ENCODE measurements at regions not wholly inside any gene's neighbourhood (a gene's known extent, or its start where the extent isn't known, plus 50 kb on each side); places are given as distances from the start of the nearest gene placed in this dataset.

- intact Hi-C loops (cut with DNase I, micrococcal nuclease): no loop called here
- Mint-ChIP-seq H3K36me3 (ENCODE audit: low read depth) (no peaks in the 10 kb centered on the region), H3K4me1 (no peaks in the 10 kb centered on the region), H3K4me3 (no peak overlapping the region), H3K9me3 (ENCODE audit: low read depth) (no peaks in the 10 kb centered on the region), H3K27ac (no peak overlapping the region), H3K27me3 (peaks cover 2% of the 10 kb centered on the region)
- no peak for ATAC-seq
- no peak for DNase-seq
- POLR2A ChIA-PET: no interaction called here
- CTCF ChIA-PET: interaction anchor here (0.5 kb wide), 1 partner anchor 515 kb away, joined by 3 read pairs; no protein-coding TSS in a partner anchor
Observed at GRCh38 chr11:45449036-45449601, 163.0 kb upstream of the SYT13 start.

GRCh38 chr11:45448561-45448960 is 162.4 kb upstream of the SYT13 start:
- no peak for ATAC-seq
- H3K36me3 Mint-ChIP-seq (ENCODE audit: low read depth): no peaks in the 10 kb centered on the region
- DNase-seq: no peak
- ChIA-PET CTCF (interaction anchor here (0.5 kb wide), 1 partner anchor 514 kb away, joined by 3 read pairs; no protein-coding TSS in a partner anchor), POLR2A (no interaction called here)
- H3K27ac Mint-ChIP-seq: no peak overlapping the region
- no peaks in the 10 kb centered on the region for H3K4me1 Mint-ChIP-seq
- H3K9me3 Mint-ChIP-seq (ENCODE audit: low read depth): no peaks in the 10 kb centered on the region
- no peak overlapping the region for H3K4me3 Mint-ChIP-seq
- intact Hi-C loops (cut with DNase I, micrococcal nuclease): no loop called here
- H3K27me3 Mint-ChIP-seq: peaks cover 5% of the 10 kb centered on the region

- POLR2A ChIA-PET: no interaction called here
- Mint-ChIP-seq H3K4me1 (no peaks in the 10 kb centered on the region), H3K36me3 (ENCODE audit: low read depth) (no peaks in the 10 kb centered on the region), H3K9me3 (ENCODE audit: low read depth) (no peaks in the 10 kb centered on the region), H3K27ac (no peak overlapping the region), H3K4me3 (no peak overlapping the region), H3K27me3 (peaks cover 5% of the 10 kb centered on the region)
- intact Hi-C loops (cut with DNase I, micrococcal nuclease): no loop called here
- CTCF ChIA-PET: interaction anchor here (1.0 kb wide), 1 partner anchor 29 kb away, joined by 4 read pairs; no protein-coding TSS in a partner anchor
- DNase-seq: no peak
- ATAC-seq: no peak
Observed at GRCh38 chr11:45446998-45447397, 160.9 kb upstream of the SYT13 start.

GRCh38 chr11:45446434-45446833 is 160.3 kb upstream of the SYT13 start:
- no peak overlapping the region for H3K4me3 Mint-ChIP-seq
- intact Hi-C loops (cut with DNase I, micrococcal nuclease): no loop called here
- CTCF ChIA-PET: interaction anchor here (0.6 to 1.0 kb wide), 2 partner anchors 28 to 110 kb away, joined by 4 to 5 read pairs; no protein-coding TSS in a partner anchor
- POLR2A ChIA-PET: no interaction called here
- no peaks in the 10 kb centered on the region for H3K4me1 Mint-ChIP-seq
- DNase-seq (no peak), ATAC-seq (no peak)
- no peak overlapping the region for H3K27ac Mint-ChIP-seq
- no peaks in the 10 kb centered on the region for H3K9me3 Mint-ChIP-seq (ENCODE audit: low read depth)
- peaks cover 5% of the 10 kb centered on the region for H3K27me3 Mint-ChIP-seq
- H3K36me3 Mint-ChIP-seq (ENCODE audit: low read depth): no peaks in the 10 kb centered on the region

DNA sequence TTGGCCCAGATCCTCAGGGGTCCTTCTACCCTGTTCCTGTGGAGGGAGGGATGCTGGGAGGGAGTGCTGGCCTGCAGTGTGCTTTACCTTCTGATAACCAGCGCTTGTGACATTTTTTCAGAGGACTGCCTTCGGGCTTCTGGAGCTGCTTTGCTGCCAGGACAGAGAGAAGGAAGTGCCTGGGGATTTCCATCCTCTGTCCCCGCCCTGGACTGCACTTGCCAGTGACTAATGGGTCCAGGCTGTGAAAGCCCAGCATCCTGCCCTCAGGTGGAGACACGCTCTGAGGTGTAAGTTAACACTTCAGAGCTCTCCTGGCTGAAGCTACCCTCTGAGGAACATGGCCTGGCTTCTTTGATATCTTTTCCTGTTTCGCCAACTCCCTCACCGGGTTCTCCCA is 158.7 kb upstream of the SYT13 start:
- Mint-ChIP-seq H3K36me3 (ENCODE audit: low read depth) (no peaks in the 10 kb centered on the region), H3K4me1 (no peaks in the 10 kb centered on the region), H3K27ac (no peak overlapping the region), H3K27me3 (peaks cover 5% of the 10 kb centered on the region), H3K9me3 (ENCODE audit: low read depth) (peaks cover 3% of the 10 kb centered on the region), H3K4me3 (no peak overlapping the region)
- POLR2A ChIA-PET: no interaction called here
- CTCF ChIA-PET: no interaction called here
- DNase-seq (peak; percentile 30), ATAC-seq (no peak)
- intact Hi-C loops (cut with DNase I, micrococcal nuclease): no loop called here

DNA sequence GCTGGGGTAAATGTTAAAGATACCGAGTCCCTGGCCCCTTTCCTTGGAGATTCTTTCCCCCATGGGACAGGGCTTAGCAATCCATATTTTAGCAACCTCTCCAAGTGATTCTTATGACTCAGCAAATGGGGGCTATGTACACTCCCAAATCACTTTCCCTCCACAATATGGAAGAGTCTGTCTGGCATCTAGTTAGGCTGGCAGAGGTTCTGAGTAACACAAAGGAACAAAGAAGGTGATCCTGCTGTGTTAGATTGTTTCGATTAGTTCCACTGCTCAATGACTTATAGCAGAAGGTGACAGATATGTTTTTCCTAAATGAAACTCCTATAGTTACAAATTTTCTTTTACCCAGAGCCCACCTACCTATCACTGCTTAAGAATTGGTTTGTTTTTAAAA is 154.0 kb upstream of the SYT13 start:
- H3K36me3 Mint-ChIP-seq (ENCODE audit: low read depth): no peaks in the 10 kb centered on the region
- no peak overlapping the region for H3K27ac Mint-ChIP-seq
- intact Hi-C loops (cut with DNase I, micrococcal nuclease): no loop called here
- no peaks in the 10 kb centered on the region for H3K4me1 Mint-ChIP-seq
- H3K9me3 Mint-ChIP-seq (ENCODE audit: low read depth): peaks cover 9% of the 10 kb centered on the region
- CTCF ChIA-PET: interaction anchor here (0.7 kb wide), 1 partner anchor 8 kb away, joined by 3 read pairs; no protein-coding TSS in a partner anchor
- no peak for ATAC-seq
- no peak overlapping the region for H3K4me3 Mint-ChIP-seq
- POLR2A ChIA-PET: no interaction called here
- peaks cover 8% of the 10 kb centered on the region for H3K27me3 Mint-ChIP-seq
- DNase-seq: no peak

- ATAC-seq: no peak
- CTCF ChIA-PET: no interaction called here
Observed at GRCh38 chr11:45436966-45437365, 150.8 kb upstream of the SYT13 start.

GRCh38 chr11:45436118-45436517 is 150.0 kb upstream of the SYT13 start:
- Mint-ChIP-seq H3K4me3 (no peak overlapping the region), H3K36me3 (ENCODE audit: low read depth) (no peaks in the 10 kb centered on the region), H3K4me1 (no peaks in the 10 kb centered on the region), H3K27ac (no peak overlapping the region), H3K9me3 (ENCODE audit: low read depth) (peaks cover 9% of the 10 kb centered on the region), H3K27me3 (peaks cover 13% of the 10 kb centered on the region)
- DNase-seq (no peak), ATAC-seq (no peak)
- POLR2A ChIA-PET: no interaction called here
- intact Hi-C loops (cut with DNase I, micrococcal nuclease): no loop called here
- CTCF ChIA-PET: no interaction called here

More at GRCh38 chr11:45436966-45437365, 150.8 kb upstream of the SYT13 start:
- POLR2A ChIA-PET: no interaction called here
- H3K27me3 Mint-ChIP-seq: peaks cover 13% of the 10 kb centered on the region
- peaks cover 9% of the 10 kb centered on the region for H3K9me3 Mint-ChIP-seq (ENCODE audit: low read depth)
- H3K4me3 Mint-ChIP-seq: no peak overlapping the region
- H3K27ac Mint-ChIP-seq: no peak overlapping the region
- no peak for DNase-seq
- no peaks in the 10 kb centered on the region for H3K4me1 Mint-ChIP-seq
- H3K36me3 Mint-ChIP-seq (ENCODE audit: low read depth): no peaks in the 10 kb centered on the region
- intact Hi-C loops (cut with DNase I, micrococcal nuclease): no loop called here

- CTCF ChIA-PET: no interaction called here
- Mint-ChIP-seq H3K27me3 (peaks cover 13% of the 10 kb centered on the region), H3K9me3 (ENCODE audit: low read depth) (peaks cover 9% of the 10 kb centered on the region), H3K27ac (no peak overlapping the region), H3K4me3 (no peak overlapping the region), H3K4me1 (no peaks in the 10 kb centered on the region), H3K36me3 (ENCODE audit: low read depth) (no peaks in the 10 kb centered on the region)
- no peak for ATAC-seq
- POLR2A ChIA-PET: no interaction called here
- intact Hi-C loops (cut with DNase I, micrococcal nuclease): no loop called here
- DNase-seq: no peak
Observed at GRCh38 chr11:45435706-45436105, 149.6 kb upstream of the SYT13 start.

- H3K36me3 Mint-ChIP-seq (ENCODE audit: low read depth): no peaks in the 10 kb centered on the region
- H3K27me3 Mint-ChIP-seq: peaks cover 18% of the 10 kb centered on the region
- no peak for DNase-seq
- ATAC-seq: no peak
- intact Hi-C loops (cut with DNase I, micrococcal nuclease): no loop called here
- no peaks in the 10 kb centered on the region for H3K4me1 Mint-ChIP-seq
- no peak overlapping the region for H3K4me3 Mint-ChIP-seq
- no peak overlapping the region for H3K27ac Mint-ChIP-seq
- no peaks in the 10 kb centered on the region for H3K9me3 Mint-ChIP-seq (ENCODE audit: low read depth)
- ChIA-PET POLR2A (no interaction called here), CTCF (no interaction called here)
Observed at GRCh38 chr11:45432910-45433309, 146.8 kb upstream of the SYT13 start.

GRCh38 chr11:45432100-45432499 is 146.0 kb upstream of the SYT13 start:
- Mint-ChIP-seq H3K27me3 (peaks cover 18% of the 10 kb centered on the region), H3K27ac (no peak overlapping the region), H3K9me3 (ENCODE audit: low read depth) (no peaks in the 10 kb centered on the region), H3K36me3 (ENCODE audit: low read depth) (no peaks in the 10 kb centered on the region), H3K4me1 (no peaks in the 10 kb centered on the region), H3K4me3 (no peak overlapping the region)
- DNase-seq (no peak), ATAC-seq (no peak)
- ChIA-PET POLR2A (no interaction called here), CTCF (interaction anchor here (0.7 kb wide), 2 partner anchors 9 to 35 kb away, joined by 3 read pairs; no protein-coding TSS in a partner anchor)
- intact Hi-C loops (cut with DNase I, micrococcal nuclease): no loop called here

GRCh38 chr11:45431046-45432018 is 145.2 kb upstream of the SYT13 start:
- H3K4me1 Mint-ChIP-seq: no peaks in the 10 kb centered on the region
- DNase-seq (no peak), ATAC-seq (no peak)
- intact Hi-C loops (cut with DNase I, micrococcal nuclease): no loop called here
- H3K4me3 Mint-ChIP-seq: no peak overlapping the region
- no peak overlapping the region for H3K27ac Mint-ChIP-seq
- ChIA-PET CTCF (interaction anchor here (0.6 to 1.0 kb wide), 4 partner anchors 9 to 283 kb away, joined by 3 read pairs; no protein-coding TSS in a partner anchor), POLR2A (no interaction called here)
- H3K9me3 Mint-ChIP-seq (ENCODE audit: low read depth): no peaks in the 10 kb centered on the region
- peaks cover 18% of the 10 kb centered on the region for H3K27me3 Mint-ChIP-seq
- H3K36me3 Mint-ChIP-seq (ENCODE audit: low read depth): no peaks in the 10 kb centered on the region
